ENCODE measurements at regions not wholly inside any gene's neighbourhood (a gene's known extent, or its start where the extent isn't known, plus 50 kb on each side); places are given as distances from the start of the nearest gene placed in this dataset.

DNA sequence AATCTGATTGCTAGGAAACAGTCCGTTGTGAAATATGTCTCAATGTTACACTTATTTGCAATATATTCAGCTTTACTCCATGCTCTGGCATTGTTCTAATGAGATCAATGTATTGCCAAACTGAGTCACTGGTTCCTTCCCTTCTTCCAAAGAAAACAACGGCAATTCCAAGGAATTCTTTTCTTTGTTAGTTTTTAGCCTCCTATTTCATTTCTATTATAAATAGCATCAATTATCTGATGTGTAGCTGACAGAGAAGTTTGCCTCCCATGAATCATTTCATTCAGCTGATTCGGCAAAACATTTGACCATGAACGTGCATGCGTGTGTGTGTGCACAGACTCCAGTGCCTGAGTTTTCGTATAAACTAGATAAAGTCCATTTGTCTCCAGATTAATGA is 346.8 kb downstream of the ETS1 start:
- 60% methylated on average over 6 of the region's 6 CpGs for WGBS
- TF ChIP-seq CTCF (IDR thresholded peaks at IDR 0.05) (no peak), POLR2A (IDR thresholded peaks at IDR 0.05) (no peak), POLR2AphosphoS5 (IDR thresholded peaks at IDR 0.05) (no peak)
- no peak for DNase-seq (ENCODE audit: low spot score)
- no peaks in the 10 kb centered on the region for H3K27me3 ChIP-seq (replicated peaks; ENCODE audit: insufficient read depth)
- H3K4me1 ChIP-seq (replicated peaks): no peaks in the 10 kb centered on the region
- H3K36me3 ChIP-seq: no peaks in the 10 kb centered on the region
- H3K4me3 ChIP-seq: no peak overlapping the region
- no peak overlapping the region for H3K27ac ChIP-seq
- intact Hi-C loops (cut with DNase I): no loop called here
- no peaks in the 10 kb centered on the region for H3K9me3 ChIP-seq

- no peak overlapping the region for H3K27ac ChIP-seq
- H3K4me1 ChIP-seq (replicated peaks): no peaks in the 10 kb centered on the region
- WGBS: 79% methylated on average over 4 of the region's 4 CpGs
- intact Hi-C loops (cut with DNase I): no loop called here
- no peaks in the 10 kb centered on the region for H3K27me3 ChIP-seq (replicated peaks; ENCODE audit: insufficient read depth)
- no peak for TF ChIP-seq CTCF (IDR thresholded peaks at IDR 0.05)
- TF ChIP-seq POLR2A (IDR thresholded peaks at IDR 0.05): no peak
- no peak for TF ChIP-seq POLR2AphosphoS5 (IDR thresholded peaks at IDR 0.05)
- no peak overlapping the region for H3K4me3 ChIP-seq
- no peak for DNase-seq (ENCODE audit: low spot score)
- H3K36me3 ChIP-seq: no peaks in the 10 kb centered on the region
- no peaks in the 10 kb centered on the region for H3K9me3 ChIP-seq
Measured at GRCh38 chr11:128239306-128239705, 348.1 kb downstream of the ETS1 start.

DNA sequence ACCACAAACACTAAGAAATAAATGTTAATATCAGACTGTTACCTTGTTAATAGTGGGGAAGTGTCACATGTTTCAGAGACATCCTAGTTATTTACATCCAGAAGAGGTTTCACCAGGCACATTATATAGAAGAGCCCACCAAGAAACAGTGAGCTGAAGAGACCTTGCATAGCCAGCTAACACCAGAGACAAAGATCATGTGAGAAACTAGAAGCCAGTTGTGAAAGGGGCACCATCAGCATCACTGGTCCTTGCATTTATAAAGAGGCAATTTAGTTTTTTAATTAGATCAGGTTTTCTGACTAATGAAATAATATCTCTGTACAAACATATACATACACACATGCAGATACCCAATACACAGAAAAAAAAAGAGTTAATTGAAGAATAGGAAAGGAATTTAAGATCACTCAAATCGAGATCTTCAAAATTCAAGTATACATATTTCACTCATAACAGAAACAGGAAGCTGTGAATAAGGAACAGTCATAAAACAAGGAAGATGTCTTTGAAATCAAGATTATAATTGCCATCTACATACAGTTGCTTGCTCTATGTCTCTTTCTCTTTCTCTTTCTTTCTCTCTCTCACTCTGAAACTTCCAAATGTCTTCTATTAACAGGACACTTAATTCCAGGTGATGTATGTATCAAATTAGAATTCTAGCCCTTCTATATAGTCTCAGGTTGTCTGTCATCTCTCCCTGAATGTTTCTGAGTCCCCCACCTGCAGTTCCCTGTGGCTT is 348.7 kb downstream of the ETS1 start:
- TF ChIP-seq POLR2A (IDR thresholded peaks at IDR 0.05) (no peak), CTCF (IDR thresholded peaks at IDR 0.05) (no peak), POLR2AphosphoS5 (IDR thresholded peaks at IDR 0.05) (no peak)
- Histone ChIP-seq H3K36me3 (no peaks in the 10 kb centered on the region), H3K4me3 (no peak overlapping the region), H3K27me3 (replicated peaks; ENCODE audit: insufficient read depth) (no peaks in the 10 kb centered on the region), H3K9me3 (no peaks in the 10 kb centered on the region), H3K4me1 (replicated peaks) (no peaks in the 10 kb centered on the region), H3K27ac (no peak overlapping the region)
- no peak for DNase-seq (ENCODE audit: low spot score)
- WGBS: 71% methylated on average over 1 of the region's 1 CpG
- intact Hi-C loops (cut with DNase I): no loop called here

DNA sequence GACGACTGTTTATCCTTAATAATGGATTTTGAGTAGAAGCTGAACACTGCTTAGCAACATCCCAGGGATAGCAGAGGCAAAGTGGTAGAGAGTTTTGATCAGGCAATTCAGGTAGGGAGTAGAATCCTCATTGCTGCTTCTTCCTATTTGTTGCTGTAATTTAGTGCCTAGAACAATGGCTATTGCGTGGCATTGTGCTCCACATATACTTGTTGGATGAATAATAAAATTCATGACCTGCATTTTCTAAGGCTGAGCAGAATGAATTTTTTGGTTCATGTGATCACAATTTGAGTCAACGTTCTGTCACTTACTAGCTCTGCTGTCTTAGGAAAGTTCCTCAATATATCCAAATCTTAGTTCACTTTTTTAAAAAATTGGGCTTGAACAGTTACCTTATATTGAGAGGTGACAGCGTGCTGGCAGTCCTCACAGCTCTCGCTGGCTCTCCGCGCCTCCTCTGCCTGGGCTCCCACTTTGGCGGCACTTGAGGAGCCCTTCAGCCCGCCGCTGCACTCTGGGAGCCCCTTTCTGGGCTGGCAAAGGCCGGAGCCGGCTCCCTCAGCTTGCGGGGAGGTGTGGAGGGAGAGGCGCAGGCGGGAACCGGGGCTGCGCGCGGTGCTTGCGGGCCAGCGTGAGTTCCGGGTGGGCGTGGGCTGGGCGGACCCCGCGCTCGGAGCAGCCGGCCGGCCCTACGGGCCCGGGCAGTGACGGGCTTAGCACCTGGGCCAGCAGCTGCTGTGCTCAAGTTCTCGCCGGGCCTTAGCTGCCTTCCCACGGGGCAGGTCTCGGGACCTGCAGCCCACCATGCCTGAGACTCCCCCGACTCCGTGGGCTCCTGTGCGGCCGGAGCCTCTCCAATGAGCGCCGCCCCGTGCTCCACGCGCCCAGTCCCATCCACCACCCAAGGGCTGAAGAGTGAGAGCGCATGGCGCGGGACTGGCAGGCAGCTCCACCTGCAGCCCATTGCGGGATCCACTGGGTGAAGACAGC is 350.6 kb downstream of the ETS1 start:
- Histone ChIP-seq H3K27me3 (replicated peaks; ENCODE audit: insufficient read depth) (no peaks in the 10 kb centered on the region), H3K9me3 (no peaks in the 10 kb centered on the region), H3K4me1 (replicated peaks) (no peaks in the 10 kb centered on the region), H3K4me3 (no peak overlapping the region), H3K36me3 (no peaks in the 10 kb centered on the region), H3K27ac (no peak overlapping the region)
- intact Hi-C loops (cut with DNase I): no loop called here
- DNase-seq (ENCODE audit: low spot score): no peak
- 95% methylated on average over 26 of the region's 49 CpGs for WGBS
- no peak for TF ChIP-seq POLR2A (IDR thresholded peaks at IDR 0.05)
- no peak for TF ChIP-seq CTCF (IDR thresholded peaks at IDR 0.05)
- TF ChIP-seq POLR2AphosphoS5 (IDR thresholded peaks at IDR 0.05): no peak

All from prostate gland (tissue), 2 donors.